Hematopoietic multipotent progenitor cell treated with erythropoietin and hydrocortisone succinate and interleukin-3 and kit ligand, for 6 days (in vitro differentiated cells): ENCODE measurements at regions not wholly inside any gene's neighbourhood (a gene's known extent, or its start where the extent isn't known, plus 50 kb on each side); places are given as distances from the start of the nearest gene placed in this dataset.

ENCODE experiments used
- DNase-seq: peaks from one replicate; pipeline ENCODE4 v3.0.0-alpha.2; 2015

DNA sequence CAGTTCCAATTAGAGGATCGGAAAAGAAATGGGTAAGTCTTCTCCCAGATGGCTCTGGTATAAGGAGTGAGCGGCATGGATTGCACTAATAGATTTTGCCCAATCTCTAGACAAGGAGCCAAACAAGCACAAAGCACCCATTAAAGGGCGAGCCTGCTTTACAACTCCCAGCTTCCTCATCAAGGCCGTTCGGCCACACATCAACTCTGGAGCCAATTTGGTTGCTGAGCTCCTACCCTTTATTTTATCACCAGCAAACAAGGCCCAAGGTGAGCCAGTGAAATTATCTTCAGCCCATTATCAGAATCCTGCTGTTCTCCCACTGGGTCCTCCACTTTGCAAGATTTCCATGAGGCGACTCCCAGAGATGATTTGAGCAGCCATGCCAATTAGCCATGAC is 292.2 kb upstream of the NPVF start:
- DNase-seq: no peak

DNA sequence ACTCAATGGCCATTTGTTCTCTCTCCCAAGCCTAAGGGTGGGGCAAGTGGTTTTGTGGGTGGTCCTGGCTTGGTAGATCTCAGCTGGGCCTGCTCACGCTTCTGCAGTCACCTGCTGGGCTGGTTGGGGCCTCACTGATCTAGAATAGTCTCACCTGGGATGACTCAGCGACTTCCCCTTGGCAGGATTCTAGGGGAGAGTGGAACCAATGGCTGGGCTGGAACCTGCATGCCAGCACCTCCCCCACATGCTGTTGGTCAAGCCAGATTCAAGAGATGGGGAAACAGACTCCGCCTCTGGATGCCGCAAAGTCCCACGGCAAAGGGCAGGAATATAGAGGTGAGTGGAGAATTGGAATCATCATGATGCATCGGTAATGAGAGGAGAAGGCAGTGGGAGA is 292.9 kb upstream of the NPVF start:
- no peak for DNase-seq

DNA sequence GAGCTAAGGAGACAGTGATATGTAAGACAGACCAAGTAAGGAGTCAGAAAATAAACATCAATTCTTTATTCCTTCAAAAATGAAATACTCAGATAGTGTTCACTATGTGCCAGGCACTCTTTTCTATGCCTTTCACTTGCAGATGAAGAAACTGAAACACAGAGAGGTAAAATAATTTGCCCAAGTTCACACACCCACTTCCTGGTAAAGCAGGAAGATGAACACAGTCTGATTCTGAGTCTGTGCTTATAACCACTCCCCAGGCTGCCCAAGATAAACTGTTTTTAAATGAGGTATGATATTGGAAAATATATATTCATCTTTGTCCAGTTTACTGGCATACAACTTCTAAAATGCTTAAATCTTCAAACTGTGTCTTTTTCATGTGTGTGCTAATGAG is 294.4 kb upstream of the NPVF start:
- no peak for DNase-seq

DNA sequence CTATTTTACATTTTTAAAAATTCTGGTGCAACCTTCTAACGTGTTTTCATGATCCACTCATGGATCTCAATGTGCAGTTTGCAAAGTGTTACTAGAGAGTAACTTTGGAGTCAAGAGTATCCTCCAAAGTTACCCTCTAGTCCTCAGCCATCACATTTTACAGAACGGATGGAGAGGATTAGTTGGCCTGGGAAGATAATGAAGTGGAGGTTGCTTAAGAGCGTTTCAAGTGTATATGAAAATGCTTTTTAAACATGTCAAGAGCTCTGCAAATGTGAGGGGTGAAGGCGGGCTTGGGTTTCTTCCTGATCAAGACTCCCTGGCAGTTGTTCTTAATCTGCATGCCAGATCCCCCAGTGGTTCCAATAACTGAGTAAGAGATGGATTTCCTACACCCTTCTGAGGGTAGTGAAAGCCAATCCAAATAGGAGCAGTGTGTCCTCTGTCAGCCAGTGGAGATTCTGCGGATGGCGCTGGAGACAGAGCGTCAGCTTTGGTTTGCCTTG is 299.4 kb upstream of the NPVF start:
- no peak for DNase-seq

DNA sequence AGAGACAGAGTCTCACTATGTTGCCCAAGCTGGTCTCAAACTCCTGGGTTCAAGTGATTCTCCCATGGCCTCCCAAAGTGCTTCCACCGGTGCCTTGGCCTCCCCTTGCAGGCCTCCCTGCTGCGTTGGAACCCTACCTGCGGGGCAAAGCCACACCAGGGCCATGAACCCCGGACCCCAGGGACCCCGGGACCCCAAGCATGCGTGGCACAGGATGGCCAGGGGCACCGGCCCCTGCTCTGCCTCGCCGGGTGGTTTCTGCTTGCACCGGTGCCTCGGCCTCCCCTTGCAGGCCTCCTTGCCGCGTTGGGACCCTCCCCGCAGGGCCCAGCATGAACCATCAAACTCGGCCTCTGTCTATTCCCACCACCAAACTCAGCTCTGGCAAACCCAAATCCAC is 301.0 kb upstream of the NPVF start:
- no peak for DNase-seq

DNA sequence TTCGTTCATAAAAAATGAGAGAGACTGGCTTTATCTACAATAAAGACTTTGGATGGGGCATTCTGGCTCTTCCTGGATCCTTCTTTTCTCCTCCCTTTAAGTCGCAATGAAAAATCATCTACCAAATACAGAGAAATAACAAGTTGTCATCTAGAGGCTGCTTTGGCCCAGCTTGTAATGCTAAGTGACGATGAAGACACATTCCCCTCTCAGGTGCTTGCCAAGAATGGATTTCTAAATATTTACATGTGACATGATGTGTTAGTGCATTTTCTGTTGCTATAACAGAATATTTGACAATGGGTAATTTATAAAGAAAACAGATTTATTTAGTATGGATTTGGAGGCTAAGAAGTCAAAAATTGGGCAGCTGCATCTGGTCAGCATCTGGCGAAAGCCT is 308.6 kb upstream of the NPVF start:
- no peak for DNase-seq

DNA sequence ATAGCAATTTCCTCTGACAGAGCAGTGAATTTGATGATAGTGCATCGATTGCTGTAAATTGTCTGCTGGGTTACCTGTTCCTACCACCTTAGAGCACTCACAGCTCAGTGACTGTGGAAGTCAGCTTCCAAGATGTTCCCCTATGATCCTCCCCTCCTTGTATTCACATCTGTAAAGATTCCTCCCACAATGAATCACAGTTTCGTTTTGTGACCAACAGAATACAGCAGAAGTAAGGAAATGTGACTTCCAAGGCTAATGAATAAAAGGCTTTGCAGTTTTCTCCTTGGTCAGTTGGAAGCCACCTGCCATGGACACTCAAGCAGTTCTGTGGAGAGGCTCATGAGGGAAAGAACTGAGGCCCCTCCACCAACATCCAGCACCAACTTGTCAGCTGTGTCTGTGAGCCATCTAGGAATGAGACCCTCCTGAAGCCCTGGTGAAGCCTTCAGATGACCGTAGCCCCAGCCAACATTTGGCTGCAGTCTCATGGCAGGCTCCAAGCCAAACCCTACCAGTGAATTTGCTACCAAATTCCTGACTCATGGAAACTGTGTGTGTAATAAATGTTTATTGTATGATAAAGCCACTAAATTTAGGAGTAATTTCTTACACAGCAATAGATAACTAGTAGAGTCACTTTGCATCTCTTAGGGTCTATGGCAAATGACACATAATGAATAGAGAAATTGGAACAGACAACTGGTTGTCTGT is 309.5 kb upstream of the NPVF start:
- no peak for DNase-seq

DNA sequence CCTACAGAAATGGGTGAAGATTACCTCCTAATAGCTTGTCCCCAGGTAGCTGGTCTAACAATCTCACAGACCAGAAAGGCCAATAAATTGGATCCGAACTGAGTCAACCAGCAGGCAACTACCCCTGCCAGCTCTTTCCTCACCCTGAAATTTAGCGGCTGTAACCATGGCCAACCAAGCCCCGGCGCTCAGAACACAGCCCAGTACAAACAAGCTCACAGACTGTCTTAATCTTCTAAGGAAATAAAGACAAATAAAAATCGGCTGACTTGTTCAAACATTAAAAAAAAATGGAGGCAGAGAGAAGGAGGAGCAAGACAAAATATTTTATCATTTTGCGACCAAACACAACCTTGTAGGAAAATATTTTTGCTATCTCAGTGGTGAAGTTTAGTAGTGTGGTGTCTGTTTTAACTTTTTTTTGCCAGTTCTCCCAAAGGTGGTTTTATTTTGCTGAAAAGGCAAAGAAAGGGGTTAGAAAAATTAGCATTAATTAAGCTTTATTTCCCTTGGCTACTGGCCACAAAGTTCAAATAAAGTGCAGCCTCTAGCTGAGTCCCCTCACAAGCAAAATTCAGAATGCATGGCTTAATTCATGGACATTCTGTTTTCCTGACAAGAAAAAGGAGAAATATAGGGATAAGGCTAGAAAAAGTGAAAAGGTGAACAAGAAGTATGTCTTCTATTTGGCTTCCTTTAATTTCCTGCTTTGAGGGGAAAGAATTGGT is 313.0 kb upstream of the NPVF start:
- no peak for DNase-seq

DNA sequence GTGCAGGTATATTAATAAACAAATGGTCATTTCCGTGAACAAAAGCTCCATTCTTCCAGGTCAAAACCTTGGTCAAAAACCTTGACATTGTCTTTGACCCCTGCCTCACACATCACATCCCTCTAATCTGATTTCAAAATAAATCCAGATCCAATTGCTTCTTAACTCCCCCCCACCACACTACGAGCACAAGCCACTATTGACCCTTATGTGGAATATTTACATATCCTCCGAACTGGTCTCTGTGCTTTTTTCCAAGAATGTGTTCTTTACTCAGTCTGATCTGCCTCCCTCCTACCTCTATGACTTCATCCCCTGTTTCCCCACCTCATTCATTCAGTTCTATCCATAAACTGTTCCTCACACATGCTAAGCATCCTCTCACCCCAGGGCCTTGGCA is 313.6 kb upstream of the NPVF start:
- DNase-seq: no peak

DNA sequence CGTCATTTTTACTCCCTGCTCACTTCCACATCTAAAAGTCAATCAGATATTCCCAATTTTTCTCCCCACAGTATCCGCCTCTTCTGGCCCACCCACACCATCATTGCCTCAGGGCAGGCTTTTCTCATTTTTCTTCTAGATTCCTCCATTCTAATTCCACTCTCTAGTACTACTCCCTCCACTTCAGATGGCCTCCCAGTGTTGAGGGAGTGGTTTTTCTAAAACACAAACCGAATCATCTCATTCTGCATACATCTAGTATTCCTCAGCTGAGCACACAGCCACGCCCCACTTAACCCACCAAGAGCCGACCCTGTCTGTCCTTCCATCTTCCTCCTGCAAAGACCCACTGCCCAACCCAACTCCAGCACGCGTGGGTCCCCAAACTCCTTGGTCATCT is 314.9 kb upstream of the NPVF start:
- no peak for DNase-seq

DNA sequence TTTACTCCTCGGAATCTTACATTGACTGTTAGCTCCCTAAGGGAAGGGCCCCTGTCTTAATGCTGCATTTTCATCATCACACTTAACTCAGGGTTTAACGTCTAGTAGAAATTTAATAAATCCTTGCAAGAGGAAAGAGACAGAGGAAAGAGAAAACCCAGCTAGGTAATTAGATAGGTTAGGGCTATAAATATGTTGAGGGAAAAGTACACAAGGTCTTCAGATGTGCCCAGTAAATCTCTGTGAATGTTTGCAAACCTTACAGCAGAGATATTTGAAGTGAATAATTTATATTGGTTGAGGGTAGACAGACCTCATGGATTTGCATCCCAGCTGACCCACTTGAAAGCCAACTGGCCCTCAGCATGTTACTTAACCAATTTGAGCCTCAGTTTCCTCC is 315.5 kb upstream of the NPVF start:
- DNase-seq: no peak

DNA sequence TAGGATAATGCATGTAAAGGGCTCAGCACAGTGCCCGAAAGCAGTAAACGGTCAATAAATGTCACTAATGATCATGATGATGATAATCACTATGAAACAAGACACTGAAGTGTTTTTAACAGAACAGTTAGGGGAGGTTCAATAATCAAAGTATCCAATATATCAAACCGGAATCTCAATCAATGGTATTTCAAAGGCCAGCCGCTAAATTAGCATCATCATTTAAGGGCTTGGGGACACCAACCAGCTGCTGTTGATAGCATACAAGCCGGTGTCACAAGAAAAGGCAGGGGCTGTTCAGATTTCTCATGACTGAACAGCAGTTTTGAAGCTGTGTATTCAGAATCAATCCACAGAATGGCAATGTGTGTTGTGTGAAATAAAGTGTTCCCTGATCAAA is 316.0 kb upstream of the NPVF start:
- no peak for DNase-seq

DNA sequence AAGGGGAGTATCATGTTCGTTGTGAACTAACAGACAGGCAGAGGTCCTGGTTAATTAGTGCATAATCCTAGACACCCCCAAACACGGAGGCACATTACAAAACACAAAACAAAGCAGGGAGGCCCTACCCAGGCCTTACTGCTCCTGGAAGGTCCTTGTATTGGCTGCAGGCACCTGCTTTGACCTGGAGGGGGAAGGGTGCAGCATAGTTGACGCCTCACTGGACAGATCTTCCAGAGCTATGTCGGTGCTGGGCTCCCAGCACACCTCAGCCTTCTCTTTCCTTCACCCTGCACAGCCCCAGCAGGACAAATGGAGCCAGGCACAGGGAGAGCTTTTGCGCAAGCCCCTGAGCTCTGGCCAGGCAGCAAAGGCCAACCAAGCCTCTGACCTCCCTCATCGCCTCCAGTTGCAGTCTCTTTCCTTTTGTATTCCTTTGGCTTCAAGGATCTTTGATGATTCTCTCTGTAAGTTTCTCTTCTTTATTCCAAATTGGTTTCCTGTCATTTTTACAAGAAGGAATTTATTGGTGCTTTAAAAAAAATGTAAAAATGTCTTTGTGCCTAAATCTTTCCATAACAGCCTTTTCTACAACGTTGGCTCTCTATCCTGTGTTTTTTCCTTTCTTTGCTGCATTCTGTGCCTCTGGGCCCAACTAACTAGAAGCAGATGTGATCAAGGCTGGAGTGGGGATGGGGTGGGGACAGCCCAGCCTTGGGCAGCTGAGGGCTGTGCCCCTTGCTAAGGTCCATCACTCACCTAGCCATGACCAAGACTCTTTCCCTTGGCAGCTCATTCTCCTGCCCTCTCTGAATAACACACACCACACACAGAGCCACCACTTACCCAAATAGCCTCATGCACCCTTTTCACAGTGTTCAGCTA is 317.1 kb upstream of the NPVF start:
- DNase-seq: no peak

DNA sequence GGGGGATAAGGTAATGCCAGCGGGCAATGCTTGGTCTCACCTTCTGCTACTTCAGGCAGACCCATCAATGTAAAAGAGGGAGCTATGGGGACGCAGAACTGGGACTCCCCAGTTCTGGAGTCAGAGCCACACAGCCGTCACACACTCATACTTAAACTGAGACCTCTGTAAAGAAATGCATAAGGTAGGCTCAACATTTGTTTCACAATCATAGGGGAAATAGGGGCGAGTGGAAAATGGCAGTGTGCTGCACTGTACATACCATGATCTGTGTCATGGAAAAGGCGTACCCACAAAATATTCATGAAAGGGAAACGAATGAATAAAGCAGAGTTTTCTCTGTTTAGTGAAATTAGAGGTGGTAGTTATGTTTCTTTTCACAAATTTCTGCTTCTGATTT is 318.0 kb upstream of the NPVF start:
- DNase-seq: no peak

DNA sequence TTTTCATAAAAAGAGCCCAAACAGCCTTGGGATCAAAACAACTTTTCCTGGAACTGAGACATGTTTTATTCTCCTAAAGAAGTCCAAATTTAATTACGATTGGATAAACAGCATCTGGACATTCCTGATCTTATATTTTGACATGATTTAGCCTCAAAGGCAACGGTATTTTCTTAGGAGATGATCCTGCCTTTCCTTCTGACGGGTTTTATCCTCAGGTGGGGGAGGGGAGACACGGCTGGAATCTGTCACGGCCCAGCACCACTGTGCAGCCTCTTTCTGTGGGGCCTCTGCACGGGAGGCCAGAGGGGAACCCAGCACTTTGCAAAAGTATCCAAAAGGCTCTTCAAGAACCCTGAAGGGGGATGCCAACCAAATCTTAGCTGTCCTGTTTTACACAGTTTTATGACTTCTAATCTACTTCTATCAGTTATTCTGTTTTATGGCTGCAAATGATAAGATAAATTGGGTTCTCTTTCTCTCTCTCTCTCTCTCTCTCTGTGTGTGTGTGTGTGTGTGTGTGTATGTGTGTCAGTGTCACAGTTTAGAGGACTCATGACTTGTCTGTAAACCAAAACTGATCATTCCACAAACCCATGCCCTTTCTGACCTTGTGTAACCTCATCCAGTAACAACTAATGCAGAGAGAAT is 321.1 kb upstream of the NPVF start:
- DNase-seq: no peak

DNA sequence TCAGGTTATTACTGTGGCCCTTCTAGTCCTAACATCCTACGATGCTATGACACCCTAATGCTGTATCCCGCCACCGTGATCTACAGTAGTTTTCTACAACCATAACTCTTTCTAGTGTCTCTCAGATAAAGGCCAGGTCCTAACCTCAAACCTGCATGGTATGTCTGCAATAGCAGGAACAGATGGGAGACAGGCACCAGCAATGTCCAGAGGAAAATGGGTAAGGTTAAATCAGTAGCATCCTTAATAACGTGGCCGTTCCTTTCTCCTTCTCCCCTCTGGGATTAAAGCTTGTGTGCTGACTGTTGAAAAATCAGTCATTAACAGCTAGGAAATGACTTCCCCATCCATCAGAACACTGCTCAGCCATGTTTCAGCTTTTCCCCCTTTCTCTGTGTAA is 321.9 kb upstream of the NPVF start:
- DNase-seq: no peak

DNA sequence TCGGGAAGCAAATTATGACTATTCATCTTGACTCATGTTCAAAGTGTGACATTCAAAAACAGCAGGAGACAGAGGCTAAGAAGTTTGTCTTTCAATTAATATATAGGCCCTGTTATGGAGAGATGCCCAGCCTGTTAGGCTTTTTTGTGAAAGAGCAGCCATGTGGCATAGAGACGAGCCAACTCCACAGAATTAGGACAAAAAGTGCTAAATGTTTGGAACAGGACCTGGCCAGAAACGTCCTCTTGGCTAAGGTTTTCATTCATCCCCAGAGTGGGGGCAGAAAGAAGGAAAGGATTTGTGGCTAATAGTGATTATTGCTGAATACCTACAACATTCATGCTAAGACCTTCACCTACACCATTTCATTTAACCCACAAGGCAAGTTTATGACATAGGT is 324.7 kb upstream of the NPVF start:
- DNase-seq: no peak

DNA sequence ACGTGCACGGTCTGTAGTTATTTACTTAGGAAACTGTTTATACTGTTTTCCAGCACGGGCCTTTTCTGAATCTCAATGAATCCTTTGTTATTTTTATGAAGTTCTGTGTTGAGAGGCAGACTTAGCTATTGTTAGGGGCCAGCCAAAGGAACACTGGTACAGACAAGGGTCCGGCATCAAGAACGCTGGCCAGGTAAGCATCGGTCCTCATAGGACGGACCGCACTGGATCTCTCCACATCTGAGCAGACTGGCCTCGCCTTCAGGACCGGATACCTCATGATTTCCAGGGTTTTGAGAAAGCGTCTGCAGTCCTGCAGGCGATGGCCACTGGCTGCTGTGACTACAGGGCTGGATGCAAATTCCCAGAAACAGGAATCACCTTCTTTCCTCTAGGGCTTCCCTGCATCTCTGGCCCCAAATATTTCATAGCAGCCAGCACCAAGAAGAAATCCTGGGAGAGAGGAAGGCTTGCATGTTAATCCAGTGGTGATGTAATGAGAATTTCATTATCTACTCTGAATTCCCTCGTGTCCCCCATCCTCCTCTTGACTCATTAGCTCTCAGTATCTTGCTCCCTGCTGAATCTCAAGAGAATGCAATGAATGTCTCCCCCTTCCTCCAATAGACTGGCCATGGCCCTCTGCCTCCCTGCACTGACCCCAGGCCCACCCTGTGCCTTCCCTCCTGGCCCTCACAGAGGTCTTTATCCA is 325.4 kb upstream of the NPVF start:
- DNase-seq: no peak

DNA sequence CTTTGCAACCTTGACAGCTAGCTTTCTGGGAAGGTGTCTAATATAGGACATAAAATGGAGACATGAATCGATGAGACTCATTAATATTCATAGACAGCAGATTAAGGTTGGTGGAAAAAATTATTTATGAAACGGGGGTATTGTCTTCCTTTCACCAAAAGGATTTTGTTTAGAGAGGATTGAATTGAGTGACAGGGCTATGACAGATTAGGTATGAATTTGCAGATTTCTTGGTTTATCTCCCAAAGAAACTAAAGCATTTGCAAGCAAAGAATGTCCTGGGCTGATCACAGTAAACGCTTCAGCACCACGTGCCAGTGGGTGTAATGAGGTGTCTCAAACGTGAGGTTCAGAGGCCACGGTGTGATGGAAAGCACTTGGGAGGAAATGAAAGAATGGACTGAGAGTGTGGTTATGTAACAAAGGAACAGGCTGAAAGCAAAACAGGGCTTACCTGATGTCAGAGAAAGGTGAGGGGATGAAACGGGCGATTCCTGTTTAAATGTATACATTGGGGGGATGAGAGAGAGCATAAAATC is 329.2 kb upstream of the NPVF start:
- no peak for DNase-seq

DNA sequence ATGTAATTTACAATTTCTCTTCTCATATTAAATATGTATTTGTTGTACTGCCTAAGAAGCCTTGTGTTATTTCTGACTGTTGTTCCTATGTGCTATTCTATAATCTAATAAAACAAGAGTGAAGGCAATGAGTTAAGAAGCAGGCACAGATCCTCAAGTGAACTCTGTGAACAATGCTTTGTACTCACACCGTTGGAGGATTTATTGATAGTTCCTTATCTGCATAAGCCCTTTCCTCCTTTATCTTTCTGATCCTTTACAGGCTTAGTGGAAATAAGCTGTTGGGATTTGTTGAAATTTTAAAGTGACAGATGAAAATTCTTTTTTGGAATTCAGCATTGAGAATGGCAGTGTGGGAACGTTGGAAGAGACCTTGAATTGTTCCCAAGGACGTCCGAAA is 329.6 kb upstream of the NPVF start:
- DNase-seq: no peak

DNA sequence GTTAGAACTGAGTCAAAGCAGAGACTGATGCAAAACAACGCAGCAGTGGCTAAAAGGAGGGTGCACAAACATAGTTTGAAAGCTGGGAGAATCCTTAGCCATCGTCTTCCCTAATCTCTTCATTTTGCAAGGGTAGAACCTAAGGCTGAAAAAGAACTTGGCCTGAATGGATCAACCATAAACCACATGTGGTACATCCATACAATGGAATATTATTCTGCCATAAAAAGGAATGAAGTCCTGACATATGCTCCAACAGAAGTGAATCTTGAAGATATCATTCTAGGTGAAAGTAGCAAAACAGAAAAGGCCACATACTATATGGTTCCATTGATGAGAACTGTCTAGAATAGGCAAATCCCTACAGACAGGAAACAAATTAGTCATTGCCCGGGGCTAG is 330.3 kb upstream of the NPVF start:
- no peak for DNase-seq
